HepG2 (cell line): ENCODE measurements at regions not wholly inside any gene's neighbourhood (a gene's known extent, or its start where the extent isn't known, plus 50 kb on each side); places are given as distances from the start of the nearest gene placed in this dataset.

Experiments used
- KLF13 ChIP-seq: sonication (generic); formaldehyde crosslinking; IDR thresholded peaks from 2 replicates; pipeline ENCODE4 v1.4.0; 2020; ENCODE audit warnings: mild to moderate bottlenecking, missing genetic modification reagents
- MTF1 ChIP-seq: sonication (generic); formaldehyde crosslinking; IDR thresholded peaks from 2 replicates; pipeline ENCODE4 v1.5.0; 2020; ENCODE audit warnings: missing genetic modification reagents
- ZBTB34 ChIP-seq: sonication (generic); formaldehyde crosslinking; IDR thresholded peaks from 2 replicates; pipeline ENCODE4 v1.8.0; 2022; ENCODE audit warnings: mild to moderate bottlenecking, missing genetic modification reagents
- TF ChIP-seq, protein P1 (sequence below): sonication (generic); formaldehyde crosslinking; IDR thresholded peaks from 2 replicates; pipeline ENCODE4 v1.4.0; 2020; ENCODE audit warnings: mild to moderate bottlenecking, missing genetic modification reagents

- TF ChIP-seq KLF13 (CRISPR knock-in tag) (no peak), ZBTB34 (CRISPR knock-in tag) (no peak), MTF1 (no peak)
- TF ChIP-seq, protein P1, sequence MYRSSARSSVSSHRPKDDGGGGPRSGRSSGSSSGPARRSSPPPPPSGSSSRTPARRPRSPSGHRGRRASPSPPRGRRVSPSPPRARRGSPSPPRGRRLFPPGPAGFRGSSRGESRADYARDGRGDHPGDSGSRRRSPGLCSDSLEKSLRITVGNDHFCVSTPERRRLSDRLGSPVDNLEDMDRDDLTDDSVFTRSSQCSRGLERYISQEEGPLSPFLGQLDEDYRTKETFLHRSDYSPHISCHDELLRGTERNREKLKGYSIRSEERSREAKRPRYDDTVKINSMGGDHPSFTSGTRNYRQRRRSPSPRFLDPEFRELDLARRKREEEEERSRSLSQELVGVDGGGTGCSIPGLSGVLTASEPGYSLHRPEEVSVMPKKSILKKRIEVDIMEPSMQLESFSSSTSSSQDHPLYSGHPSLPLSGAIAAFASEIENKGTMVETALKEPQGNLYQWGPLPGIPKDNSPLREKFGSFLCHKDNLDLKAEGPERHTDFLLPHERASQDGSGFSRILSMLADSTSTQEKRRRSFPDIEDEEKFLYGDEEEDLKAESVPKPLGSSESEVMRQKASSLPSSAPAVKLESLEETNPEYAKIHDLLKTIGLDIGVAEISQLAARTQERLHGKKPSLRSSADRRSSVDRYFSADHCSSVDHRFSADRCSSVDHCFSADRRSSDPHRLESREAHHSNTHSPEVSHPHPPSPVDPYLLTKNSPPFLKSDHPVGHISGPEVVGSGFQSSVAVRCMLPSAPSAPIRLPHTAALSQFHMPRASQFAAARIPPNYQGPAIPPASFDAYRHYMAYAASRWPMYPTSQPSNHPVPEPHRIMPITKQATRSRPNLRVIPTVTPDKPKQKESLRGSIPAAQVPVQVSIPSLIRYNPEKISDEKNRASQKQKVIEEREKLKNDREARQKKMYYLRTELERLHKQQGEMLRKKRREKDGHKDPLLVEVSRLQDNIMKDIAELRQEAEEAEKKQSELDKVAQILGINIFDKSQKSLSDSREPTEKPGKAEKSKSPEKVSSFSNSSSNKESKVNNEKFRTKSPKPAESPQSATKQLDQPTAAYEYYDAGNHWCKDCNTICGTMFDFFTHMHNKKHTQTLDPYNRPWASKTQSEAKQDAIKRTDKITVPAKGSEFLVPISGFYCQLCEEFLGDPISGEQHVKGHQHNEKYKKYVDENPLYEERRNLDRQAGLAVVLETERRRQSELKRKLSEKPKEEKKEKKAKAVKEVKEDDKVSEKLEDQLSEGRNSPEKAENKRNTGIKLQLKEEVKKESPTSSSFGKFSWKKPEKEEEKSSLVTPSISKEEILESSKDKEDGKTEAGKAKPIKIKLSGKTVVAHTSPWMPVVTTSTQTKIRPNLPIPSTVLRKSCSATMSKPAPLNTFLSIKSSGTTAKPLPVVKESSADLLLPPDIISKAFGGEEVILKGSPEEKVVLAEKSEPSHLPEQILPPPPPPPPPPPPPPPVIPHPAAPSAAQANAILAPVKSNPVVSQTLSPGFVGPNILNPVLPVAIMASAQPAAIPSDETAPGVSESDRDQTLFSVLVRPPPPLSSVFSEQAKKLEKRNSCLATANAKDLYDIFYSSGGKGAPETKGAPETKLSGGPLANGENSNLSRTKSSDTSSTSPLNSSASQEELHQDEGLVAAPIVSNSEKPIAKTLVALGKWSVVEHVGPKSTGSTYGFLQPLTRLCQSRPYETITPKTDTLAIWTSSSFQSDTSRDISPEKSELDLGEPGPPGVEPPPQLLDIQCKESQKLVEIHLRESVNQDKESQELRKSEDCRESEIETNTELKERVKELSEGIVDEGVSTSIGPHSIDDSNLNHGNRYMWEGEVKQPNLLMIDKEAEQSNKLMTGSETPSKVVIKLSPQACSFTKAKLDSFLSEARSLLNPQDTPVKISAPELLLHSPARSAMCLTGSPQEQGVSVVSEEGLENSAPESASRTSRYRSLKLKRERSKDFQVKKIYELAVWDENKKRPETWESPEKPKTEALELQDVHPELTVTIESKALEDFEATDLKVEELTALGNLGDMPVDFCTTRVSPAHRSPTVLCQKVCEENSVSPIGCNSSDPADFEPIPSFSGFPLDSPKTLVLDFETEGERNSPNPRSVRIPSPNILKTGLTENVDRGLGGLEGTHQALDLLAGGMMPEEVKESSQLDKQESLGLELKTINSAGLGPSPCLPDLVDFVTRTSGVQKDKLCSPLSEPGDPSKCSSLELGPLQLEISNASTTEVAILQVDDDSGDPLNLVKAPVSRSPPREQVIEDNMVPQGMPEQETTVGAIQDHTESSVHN (CRISPR knock-in tag) = no peak
Observed at GRCh38 chrX:39676434-39676833, 421.3 kb downstream of the BCOR start.
